Astrocyte of the spinal cord (primary cell): ENCODE measurements at regions not wholly inside any gene's neighbourhood (a gene's known extent, or its start where the extent isn't known, plus 50 kb on each side); places are given as distances from the start of the nearest gene placed in this dataset.

Experiments used
- DNase-seq: peaks from one replicate; pipeline ENCODE4 v3.0.0; 2011; ENCODE audit warnings: low read depth, low spot score
- H3K4me3 ChIP-seq: 2 replicates; pipeline ENCODE4 v1.5.1; 2011; ENCODE audit warnings: low read depth, mild to moderate bottlenecking, low read length, moderate library complexity
- in situ Hi-C: cut with HindIII; loops from 2 replicates; pipeline ENCODE4 v1.10.0; 2017; ENCODE audit warnings: low sequenced_read_pairs
- TF ChIP-seq, protein P1 (sequence below): IDR thresholded peaks from 2 replicates; pipeline ENCODE4 v1.5.1; 2012; ENCODE audit warnings: low read depth, mild to moderate bottlenecking, low read length, inconsistent platforms

DNA sequence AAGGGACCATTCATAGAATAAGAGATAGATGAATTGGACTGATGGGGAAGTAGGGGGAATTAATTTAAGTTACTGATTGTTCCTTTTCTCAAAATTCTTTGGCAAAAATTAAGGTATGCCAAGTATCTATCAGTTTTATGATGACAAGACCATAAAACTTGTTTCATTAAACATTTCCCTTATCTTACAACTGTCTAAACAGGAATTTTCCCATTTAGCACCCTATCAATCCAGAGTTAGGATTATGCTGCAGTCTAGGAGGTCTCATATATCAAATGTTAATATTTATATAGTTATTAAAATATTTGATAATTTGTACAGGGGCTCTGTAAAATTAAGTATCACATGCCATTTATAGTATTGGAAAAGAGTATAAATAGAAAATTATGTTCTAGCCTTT lies 51.5 kb upstream of the ARID1B start:
- no peak for DNase-seq
- H3K4me3 ChIP-seq: no peak overlapping the region
- in situ Hi-C loops: no loop called here
- TF ChIP-seq, protein P1, sequence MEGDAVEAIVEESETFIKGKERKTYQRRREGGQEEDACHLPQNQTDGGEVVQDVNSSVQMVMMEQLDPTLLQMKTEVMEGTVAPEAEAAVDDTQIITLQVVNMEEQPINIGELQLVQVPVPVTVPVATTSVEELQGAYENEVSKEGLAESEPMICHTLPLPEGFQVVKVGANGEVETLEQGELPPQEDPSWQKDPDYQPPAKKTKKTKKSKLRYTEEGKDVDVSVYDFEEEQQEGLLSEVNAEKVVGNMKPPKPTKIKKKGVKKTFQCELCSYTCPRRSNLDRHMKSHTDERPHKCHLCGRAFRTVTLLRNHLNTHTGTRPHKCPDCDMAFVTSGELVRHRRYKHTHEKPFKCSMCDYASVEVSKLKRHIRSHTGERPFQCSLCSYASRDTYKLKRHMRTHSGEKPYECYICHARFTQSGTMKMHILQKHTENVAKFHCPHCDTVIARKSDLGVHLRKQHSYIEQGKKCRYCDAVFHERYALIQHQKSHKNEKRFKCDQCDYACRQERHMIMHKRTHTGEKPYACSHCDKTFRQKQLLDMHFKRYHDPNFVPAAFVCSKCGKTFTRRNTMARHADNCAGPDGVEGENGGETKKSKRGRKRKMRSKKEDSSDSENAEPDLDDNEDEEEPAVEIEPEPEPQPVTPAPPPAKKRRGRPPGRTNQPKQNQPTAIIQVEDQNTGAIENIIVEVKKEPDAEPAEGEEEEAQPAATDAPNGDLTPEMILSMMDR: no peak

DNA sequence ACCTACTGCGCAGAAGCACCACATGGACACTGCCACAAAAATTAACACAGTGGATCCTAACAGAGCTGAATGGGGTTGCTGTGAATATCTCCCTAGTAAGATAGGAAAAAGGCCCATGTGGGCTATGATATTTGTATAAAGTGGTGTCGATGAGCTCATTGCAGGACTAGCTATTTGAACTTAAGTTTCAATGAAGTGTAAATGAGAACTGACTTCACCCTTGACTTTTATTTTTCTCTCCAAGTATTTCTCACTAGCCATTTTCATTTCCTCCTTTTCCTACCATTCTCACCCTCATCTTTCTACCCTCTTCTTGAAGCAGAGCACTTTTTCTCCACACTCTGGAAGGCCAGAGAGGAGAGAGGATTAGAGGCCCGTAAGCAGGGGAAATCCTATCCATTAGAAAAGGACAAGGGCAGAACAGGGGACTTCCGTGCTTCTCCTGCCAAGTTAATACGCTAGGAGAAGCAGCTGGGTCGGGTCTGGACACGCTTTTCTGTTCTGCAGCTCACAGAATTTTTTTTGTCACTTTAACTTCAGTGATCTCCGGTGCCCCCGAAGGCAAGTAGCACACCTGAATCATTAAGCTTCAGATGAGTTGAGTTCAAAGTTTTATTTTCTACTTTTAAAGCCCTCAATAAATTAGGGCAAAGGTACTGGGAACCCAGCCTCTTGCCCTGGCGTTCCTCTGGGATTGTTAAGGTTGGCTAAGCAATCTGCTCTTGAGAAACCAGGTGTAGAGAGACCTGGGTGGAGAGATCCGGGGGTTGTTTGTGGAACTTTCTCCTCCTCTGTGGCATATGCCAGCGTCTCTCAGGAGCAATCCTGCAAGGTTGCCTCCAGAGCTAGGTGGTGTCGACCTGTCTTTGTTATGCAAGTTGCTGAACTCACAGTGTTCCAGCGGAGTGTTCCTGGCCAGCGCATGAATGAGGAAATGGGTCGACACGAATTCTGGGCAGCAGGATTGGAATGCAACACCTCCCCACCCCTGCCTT lies 56.2 kb upstream of the ARID1B start:
- no peak overlapping the region for H3K4me3 ChIP-seq
- in situ Hi-C loops: no loop called here
- TF ChIP-seq, protein P1: no peak
- DNase-seq: peak; percentile 28

DNA sequence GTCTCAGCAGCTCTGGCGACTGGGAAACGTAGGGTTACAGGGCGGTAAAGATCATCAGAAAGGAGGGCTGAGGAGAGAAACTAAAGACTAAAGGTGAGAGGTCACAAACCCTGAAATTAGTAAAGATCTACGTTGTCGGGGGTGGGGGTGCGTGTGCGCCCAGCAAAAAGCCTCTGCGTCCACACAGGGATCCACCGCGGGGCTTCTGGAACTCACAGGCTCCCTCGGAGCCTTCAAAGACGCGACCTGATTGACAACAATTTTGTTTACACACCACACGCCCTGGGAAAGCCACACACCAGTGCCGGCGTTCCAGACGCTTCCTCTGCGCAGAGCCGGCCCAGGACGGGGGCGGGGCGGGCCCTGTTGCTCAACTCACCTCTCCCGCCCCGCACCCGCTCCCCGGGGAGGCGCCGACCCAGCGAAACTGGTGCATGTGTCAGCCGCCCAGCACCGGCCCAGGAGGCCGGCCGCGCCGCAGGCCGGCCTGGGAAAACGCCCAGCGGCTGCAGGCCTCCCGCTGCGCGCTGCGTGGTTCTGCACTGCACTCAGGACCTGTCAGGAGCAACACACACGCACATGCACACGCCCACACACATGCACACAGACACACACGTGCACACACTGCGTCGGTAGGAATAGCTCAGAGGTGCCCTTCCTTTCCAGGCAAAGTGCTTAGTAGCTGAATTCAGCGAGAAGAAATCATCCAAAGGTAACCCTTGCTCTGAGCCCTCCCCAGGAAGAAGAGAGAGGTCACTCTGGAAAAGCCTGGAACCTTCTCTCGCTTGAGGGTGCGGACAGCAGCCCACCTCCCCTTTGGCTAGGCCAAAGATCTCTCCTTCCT lies 57.2 kb upstream of the ARID1B start:
- in situ Hi-C loops: no loop called here
- TF ChIP-seq, protein P1: no peak
- peak; percentile 85 for DNase-seq
- H3K4me3 ChIP-seq: peak overlapping the region; percentile 1

DNA sequence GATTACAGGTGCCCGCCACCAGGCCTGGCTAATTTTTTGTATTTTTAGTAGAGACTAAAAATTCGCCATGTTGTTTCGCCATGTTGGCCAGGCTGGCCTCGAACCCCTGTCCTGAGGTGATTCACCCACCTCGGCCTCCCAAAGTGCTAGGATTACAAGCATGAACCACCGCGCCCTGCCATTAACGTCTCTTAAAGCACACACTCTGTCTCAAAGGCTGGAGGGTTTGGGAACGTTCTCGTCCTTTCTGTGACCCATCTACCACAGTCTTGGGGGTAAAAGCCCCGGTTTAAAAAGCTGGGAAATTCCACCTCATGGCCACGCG lies 57.8 kb upstream of the ARID1B start:
- no peak overlapping the region for H3K4me3 ChIP-seq
- TF ChIP-seq, protein P1: no peak
- in situ Hi-C loops: no loop called here
- DNase-seq: peak; percentile 11

DNA sequence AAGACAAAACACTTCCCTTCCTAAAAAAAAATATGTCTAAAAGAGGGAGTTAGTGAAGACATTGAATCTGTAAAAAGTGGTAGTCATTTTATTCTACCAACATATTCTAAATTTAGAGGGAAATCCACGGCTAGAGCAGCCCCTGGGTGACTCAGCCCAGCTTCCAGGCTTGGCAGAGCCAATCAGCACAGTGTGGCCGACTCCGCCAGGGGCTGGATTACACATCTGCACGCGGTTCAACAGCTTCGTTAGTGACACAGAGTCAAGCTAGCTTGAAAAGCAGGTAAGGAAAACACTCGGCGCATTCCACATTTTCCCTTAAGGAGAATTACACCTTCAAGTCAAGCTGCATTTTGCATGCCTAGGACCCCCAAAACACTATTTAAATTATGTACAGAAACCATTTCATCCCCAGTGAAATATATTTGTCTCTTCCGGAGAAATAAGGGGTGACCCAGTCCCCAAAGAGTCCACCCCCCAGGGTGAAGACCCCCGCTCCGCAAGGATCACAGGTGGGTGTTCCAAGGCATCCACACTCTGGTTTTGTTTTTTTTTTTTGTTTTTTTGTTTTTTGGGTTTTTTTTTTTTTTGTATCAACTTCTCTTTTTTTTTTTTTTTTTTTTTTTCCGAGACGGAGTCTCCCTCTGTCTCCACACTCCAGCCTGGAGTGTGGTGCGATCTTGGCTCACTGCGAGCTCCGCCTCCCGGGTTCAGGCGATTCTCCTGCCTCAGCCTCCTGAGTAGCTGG lies 58.4 kb upstream of the ARID1B start:
- H3K4me3 ChIP-seq: no peak overlapping the region
- peak; percentile 49 for DNase-seq
- in situ Hi-C loops: no loop called here
- TF ChIP-seq, protein P1: no peak

DNA sequence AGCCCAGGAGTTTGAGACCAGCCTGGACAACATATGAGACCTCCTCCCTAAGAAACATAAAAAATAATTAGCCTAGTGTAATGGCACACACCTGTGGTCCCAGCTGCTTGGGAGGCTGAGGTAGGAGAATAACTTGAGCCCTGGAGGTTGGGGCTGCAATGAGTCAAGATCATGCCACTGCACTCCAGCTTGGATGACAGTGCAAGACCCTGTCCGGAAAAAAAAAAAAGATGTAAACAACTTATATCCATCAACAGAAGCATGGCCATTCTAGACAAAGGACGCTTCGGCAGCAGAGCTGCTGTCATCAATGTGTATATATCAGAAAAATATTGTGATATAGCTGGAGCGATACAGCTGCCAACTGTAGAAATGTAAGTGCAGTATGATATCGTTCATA lies 59.6 kb upstream of the ARID1B start:
- no peak for DNase-seq
- TF ChIP-seq, protein P1: no peak
- in situ Hi-C loops: no loop called here
- H3K4me3 ChIP-seq: no peak overlapping the region
